Prostate gland (tissue), 2 donors: ENCODE measurements at regions not wholly inside any gene's neighbourhood (a gene's known extent, or its start where the extent isn't known, plus 50 kb on each side); places are given as distances from the start of the nearest gene placed in this dataset.

ENCODE experiments used
- DNase-seq: peaks from one replicate; pipeline ENCODE4 v3.0.0-alpha.2; 2019; ENCODE audit warnings: low spot score
- H3K27ac ChIP-seq, 2 donors: fragments of 200-600 bp; sonication (generic); 2 replicates each; pipeline ENCODE4 v1.5.1; 2017 to 2019
- H3K27me3 ChIP-seq: fragments of 200-600 bp; sonication (generic); replicated peaks from 2 replicates; pipeline ENCODE4 v1.5.1; 2019; ENCODE audit not compliant: insufficient read depth
- H3K36me3 ChIP-seq, 2 donors: fragments of 200-600 bp; sonication (generic); 1 replicate in 1 of 2; 2 replicates in 1 of 2; pipeline versions ENCODE4 v1.5.1 to v1.8.1; 2017 to 2019
- H3K4me1 ChIP-seq: fragments of 200-600 bp; sonication (generic); replicated peaks from 2 replicates; pipeline ENCODE4 v1.5.1; 2019
- H3K4me3 ChIP-seq, 2 donors: fragments of 200-600 bp; sonication (generic); 2 replicates each; pipeline ENCODE4 v1.5.1; 2017 to 2019
- H3K9me3 ChIP-seq: fragments of 200-600 bp; sonication (generic); 2 replicates; pipeline ENCODE4 v1.5.1; 2017
- CTCF ChIP-seq, 4 experiments: fragments of 200-600 bp in 2 of 4; fragments of 450-650 bp in 2 of 4; sonication (generic) in 2 of 4; IDR thresholded peaks; 1 replicate in 3 of 4; 2 replicates in 1 of 4; pipeline ENCODE4 v1.5.1; 2016 to 2019; ENCODE audit warnings: antibody characterized with exemption in 4 of 4, mild to moderate bottlenecking in 2 of 4, moderate library complexity in 2 of 4
- POLR2A ChIP-seq: fragments of 450-650 bp; IDR thresholded peaks from one replicate; pipeline ENCODE4 v1.6.1; 2016; ENCODE audit warnings: antibody characterized with exemption, mild to moderate bottlenecking
- POLR2AphosphoS5 ChIP-seq: sonication (generic); formaldehyde crosslinking; IDR thresholded peaks from one replicate; pipeline ENCODE4 v1.6.1; 2017; ENCODE audit warnings: antibody characterized with exemption
- WGBS: methylation state at CpG from one replicate; pipeline ENCODE4 v1.1.5; 2018; 5-methylcytosine and 5-hydroxymethylcytosine counted together
- intact Hi-C: fragments of 100-400 bp; cut with DNase I; formaldehyde crosslinking; loops from one replicate; pipeline ENCODE4 v1.14.2; 2022

- H3K27ac ChIP-seq, result no peak overlapping the region
- H3K27me3 ChIP-seq, result no peaks in the 10 kb centered on the region
- H3K4me1 ChIP-seq, result no peaks in the 10 kb centered on the region
- DNase-seq, result no peak
- H3K36me3 ChIP-seq, result no peaks in the 10 kb centered on the region
- TF ChIP-seq POLR2A (no peak), CTCF (IDR thresholded peaks at IDR 0.05) (no peak), POLR2AphosphoS5 (no peak)
- no peaks in the 10 kb centered on the region for H3K9me3 ChIP-seq
- intact Hi-C loops, result no loop called here
- H3K4me3 ChIP-seq, result no peak overlapping the region
Observed at GRCh38 chr2:118726821-118727220, 120.6 kb downstream of the EN1 start.

- Histone ChIP-seq H3K36me3 (no peaks in the 10 kb centered on the region), H3K27me3 (no peaks in the 10 kb centered on the region), H3K9me3 (no peaks in the 10 kb centered on the region), H3K4me1 (no peaks in the 10 kb centered on the region), H3K4me3 (no peak overlapping the region), H3K27ac (no peak overlapping the region)
- no peak for DNase-seq
- TF ChIP-seq POLR2A (no peak), POLR2AphosphoS5 (no peak), CTCF (IDR thresholded peaks at IDR 0.05) (no peak)
- WGBS, result 19% methylated on average over 4 of the region's 4 CpGs
- intact Hi-C loops, result no loop called here
Observed at GRCh38 chr2:118723394-118723793, 124.1 kb downstream of the EN1 start.

GRCh38 chr2:118722976-118723375 lies 124.5 kb downstream of the EN1 start:
- Histone ChIP-seq H3K9me3 (no peaks in the 10 kb centered on the region), H3K4me1 (no peaks in the 10 kb centered on the region), H3K27ac (no peak overlapping the region), H3K27me3 (no peaks in the 10 kb centered on the region), H3K36me3 (no peaks in the 10 kb centered on the region), H3K4me3 (no peak overlapping the region)
- TF ChIP-seq POLR2A (no peak), CTCF (IDR thresholded peaks at IDR 0.05) (no peak), POLR2AphosphoS5 (no peak)
- intact Hi-C loops, result no loop called here
- no peak for DNase-seq
- 46% methylated on average over 3 of the region's 3 CpGs for WGBS

- intact Hi-C loops, result no loop called here
- Histone ChIP-seq H3K27ac (no peak overlapping the region), H3K4me1 (no peaks in the 10 kb centered on the region), H3K27me3 (no peaks in the 10 kb centered on the region), H3K4me3 (no peak overlapping the region), H3K9me3 (no peaks in the 10 kb centered on the region), H3K36me3 (no peaks in the 10 kb centered on the region)
- no peak for DNase-seq
- 67% methylated on average over 11 of the region's 11 CpGs for WGBS
- TF ChIP-seq POLR2A (no peak), CTCF (IDR thresholded peaks at IDR 0.05) (no peak), POLR2AphosphoS5 (no peak)
Observed at GRCh38 chr2:118721817-118722551, 125.5 kb downstream of the EN1 start.

GRCh38 chr2:118720866-118721265 lies 126.6 kb downstream of the EN1 start:
- H3K4me3 ChIP-seq, result no peak overlapping the region
- WGBS, result 92% methylated on average over 4 of the region's 4 CpGs
- no peaks in the 10 kb centered on the region for H3K27me3 ChIP-seq
- no peaks in the 10 kb centered on the region for H3K9me3 ChIP-seq
- H3K36me3 ChIP-seq, result no peaks in the 10 kb centered on the region
- DNase-seq, result no peak
- TF ChIP-seq CTCF (IDR thresholded peaks at IDR 0.05) (no peak), POLR2AphosphoS5 (no peak), POLR2A (no peak)
- H3K27ac ChIP-seq, result no peak overlapping the region
- intact Hi-C loops, result no loop called here
- H3K4me1 ChIP-seq, result no peaks in the 10 kb centered on the region
